ES-I3 (cell line): ENCODE measurements at regions not wholly inside any gene's neighbourhood (a gene's known extent, or its start where the extent isn't known, plus 50 kb on each side); places are given as distances from the start of the nearest gene placed in this dataset.
"Not testable (repeated sequence)": the region's sequence is repeated elsewhere in the genome, so short reads cannot be mapped to it uniquely, and the experiment has no call there.

ENCODE experiments used
- H3K36me3 ChIP-seq: 2 replicates; pipeline ENCODE4 v1.6.1; 2013; ENCODE audit warnings: mild to moderate bottlenecking, low read length, control low read depth, moderate library complexity; ENCODE audit not compliant: insufficient read depth
- H3K4me1 ChIP-seq: 2 replicates; pipeline ENCODE4 v1.6.1; 2013; ENCODE audit warnings: mild to moderate bottlenecking, control low read depth, low read length; ENCODE audit not compliant: insufficient read depth
- H3K9ac ChIP-seq: 2 replicates; pipeline ENCODE4 v1.6.1; 2013; ENCODE audit warnings: low read depth, mild to moderate bottlenecking, low read length, moderate library complexity
- H3K9me3 ChIP-seq: 2 replicates; pipeline ENCODE4 v1.6.1; 2013; ENCODE audit warnings: mild to moderate bottlenecking, low read length, moderate library complexity; ENCODE audit not compliant: control insufficient read depth, insufficient read depth

DNA sequence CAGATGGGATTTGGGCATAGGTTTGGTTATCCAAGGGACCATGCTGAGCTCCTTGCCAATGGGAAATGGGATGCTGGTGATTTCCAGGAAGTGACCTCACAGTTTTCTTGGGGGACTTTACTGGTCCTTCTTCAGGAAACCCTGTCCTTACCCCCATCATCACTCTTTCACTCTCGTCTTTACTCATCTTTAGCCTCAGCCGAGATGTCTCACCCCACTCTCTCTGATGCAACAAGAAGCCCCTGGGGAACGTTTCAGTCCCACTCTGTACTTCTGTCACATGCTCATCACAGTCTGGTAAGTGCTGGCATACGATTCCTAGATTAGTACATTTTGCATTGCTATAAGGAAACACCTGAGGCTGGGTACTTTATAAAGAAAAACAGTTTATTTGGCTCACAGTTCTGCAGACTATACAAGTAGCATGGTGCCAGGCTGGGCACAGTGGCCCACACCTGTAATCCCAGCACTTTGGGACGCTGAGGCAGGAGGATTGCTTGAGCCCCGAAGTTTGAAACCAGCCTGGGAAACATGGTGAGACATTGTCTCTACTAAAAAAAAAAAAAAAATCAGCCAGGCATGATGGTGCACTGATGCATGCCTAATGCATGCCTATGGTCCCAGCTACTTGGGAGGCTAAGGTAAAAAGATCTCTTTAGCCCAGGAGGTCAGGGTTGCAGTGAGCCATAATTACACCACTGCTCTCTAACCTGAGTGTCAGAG lies 63.5 kb upstream of the VKORC1L1 start:
- H3K36me3 ChIP-seq = no peaks in the 10 kb centered on the region
- H3K4me1 ChIP-seq = no peaks in the 10 kb centered on the region
- H3K9ac ChIP-seq = no peak overlapping the region
- no peaks in the 10 kb centered on the region; the same call in 1 of the 2 replicates for H3K9me3 ChIP-seq

DNA sequence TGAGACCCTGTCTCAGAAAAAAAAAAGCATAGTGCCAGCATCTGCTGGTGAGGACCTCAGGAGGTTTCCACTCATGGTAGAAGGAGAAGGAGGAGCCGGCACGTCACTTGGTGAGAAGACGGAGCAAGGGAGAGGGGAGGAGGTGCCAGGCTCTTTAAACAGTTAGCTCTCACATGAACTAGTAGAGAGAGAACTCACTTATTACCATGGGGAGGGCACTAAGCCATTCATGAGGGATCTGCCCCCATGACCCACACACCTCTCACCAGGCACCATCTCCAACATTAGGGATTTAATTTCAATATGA lies 62.9 kb upstream of the VKORC1L1 start:
- Histone ChIP-seq H3K36me3 (no peaks in the 10 kb centered on the region), H3K4me1 (no peaks in the 10 kb centered on the region), H3K9ac (no peak overlapping the region), H3K9me3 (no peaks in the 10 kb centered on the region; the same call in 1 of the 2 replicates)

DNA sequence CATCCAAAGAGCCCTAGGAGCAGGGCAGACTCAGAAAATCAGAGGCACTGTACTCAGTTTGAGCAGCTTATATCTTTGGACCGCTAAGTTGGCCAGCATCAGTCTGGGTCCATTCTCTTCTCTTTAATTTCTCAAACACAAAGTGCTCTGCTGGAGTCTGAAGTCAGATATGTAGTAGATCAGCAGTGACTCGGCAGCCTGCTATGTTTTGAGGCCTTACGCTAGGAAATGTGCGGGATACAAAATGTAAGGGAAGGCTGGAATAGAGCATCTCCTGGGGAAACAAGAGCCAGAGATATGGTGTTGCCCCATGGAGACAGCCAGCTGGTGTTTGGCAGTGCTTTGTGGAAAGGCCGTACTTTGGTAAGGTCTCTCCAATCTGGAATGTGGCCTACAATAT lies 60.6 kb upstream of the VKORC1L1 start:
- H3K9me3 ChIP-seq = no peaks in the 10 kb centered on the region; the same call in 1 of the 2 replicates
- H3K36me3 ChIP-seq = no peaks in the 10 kb centered on the region
- no peak overlapping the region for H3K9ac ChIP-seq
- H3K4me1 ChIP-seq = no peaks in the 10 kb centered on the region

DNA sequence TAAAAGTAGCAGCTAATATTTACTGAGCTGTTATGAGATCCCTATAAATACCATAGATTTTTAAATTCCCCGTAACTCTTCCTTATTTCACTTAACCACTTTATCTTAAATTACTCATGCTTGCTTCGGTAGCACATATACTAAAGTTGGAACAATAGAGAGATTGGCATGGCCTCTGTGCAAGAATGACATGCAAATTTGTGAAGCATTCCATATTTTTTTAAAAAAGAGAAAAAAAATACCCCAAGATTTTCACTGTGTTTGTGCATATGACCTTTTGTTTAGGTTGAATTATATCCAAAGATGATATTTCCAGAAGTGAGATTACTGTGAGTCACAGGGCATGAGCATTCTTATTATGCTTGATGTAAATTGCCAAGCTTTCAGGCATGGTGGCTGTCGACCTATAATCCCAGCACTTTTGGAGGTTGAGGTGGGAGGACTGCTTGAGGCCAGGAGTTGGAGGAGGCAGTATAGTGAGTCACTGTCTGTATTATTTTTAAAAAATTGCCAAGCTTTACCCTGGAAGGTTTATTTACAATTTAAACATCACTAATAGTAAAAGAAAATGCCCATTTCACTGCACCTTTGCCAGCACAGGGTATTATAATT lies 58.2 kb upstream of the VKORC1L1 start:
- not testable (repeated sequence) for H3K9me3 ChIP-seq, H3K9ac ChIP-seq, H3K36me3 ChIP-seq, H3K4me1 ChIP-seq

DNA sequence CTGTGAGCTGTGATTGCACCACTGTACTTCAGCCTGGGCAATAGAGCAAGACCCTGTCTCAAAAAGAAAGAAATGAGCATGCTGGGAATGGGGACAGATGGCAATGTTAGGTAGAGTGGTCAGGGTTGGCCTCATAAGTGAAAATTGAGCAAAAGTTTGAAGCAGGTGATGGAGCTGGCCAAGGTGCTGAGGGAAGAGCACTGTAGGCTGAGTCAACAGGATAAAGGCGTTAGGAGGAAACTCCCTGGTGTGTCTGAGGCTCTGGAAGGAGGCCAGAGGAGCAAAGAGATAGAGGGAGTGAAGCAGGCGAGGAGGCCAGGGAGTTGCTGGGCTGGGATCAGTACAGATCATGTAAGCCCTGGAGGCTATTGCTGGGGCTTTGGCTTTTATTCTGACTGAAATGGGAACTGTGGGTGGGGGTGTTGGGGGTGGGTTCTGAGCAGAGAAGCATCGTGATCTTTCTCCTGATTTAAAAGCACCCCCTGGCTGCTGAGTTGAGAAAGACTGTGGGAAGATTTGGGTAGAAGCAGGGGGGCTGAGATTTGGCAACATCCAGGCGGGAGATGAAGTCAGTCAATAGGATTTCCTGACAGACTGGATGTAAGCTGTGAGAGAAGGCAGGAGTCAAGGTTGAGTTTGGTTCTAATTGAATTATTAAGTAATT lies 52.5 kb upstream of the VKORC1L1 start:
- Histone ChIP-seq H3K9me3 (no peaks in the 10 kb centered on the region), H3K9ac (no peak overlapping the region), H3K36me3 (no peaks in the 10 kb centered on the region), H3K4me1 (no peaks in the 10 kb centered on the region)
